Nephron progenitor cell (in vitro differentiated cells): ENCODE measurements at regions not wholly inside any gene's neighbourhood (a gene's known extent, or its start where the extent isn't known, plus 50 kb on each side); places are given as distances from the start of the nearest gene placed in this dataset.

Source experiments
- DNase-seq: peaks from one replicate; pipeline ENCODE4 v3.0.0; 2021
- H3K27ac Mint-ChIP-seq: 2 replicates; pipeline ENCODE4 v1.8.0; 2021; ENCODE audit warnings: mild to moderate bottlenecking, moderate library complexity, mixed read lengths
- H3K27me3 Mint-ChIP-seq: 2 replicates; pipeline ENCODE4 v1.8.0; 2021; ENCODE audit warnings: mild to moderate bottlenecking, low read depth, mixed read lengths; ENCODE audit not compliant: poor library complexity
- H3K36me3 Mint-ChIP-seq: 2 replicates; pipeline ENCODE4 v1.8.0; 2021; ENCODE audit warnings: low read depth, mixed read lengths
- H3K4me1 Mint-ChIP-seq: 2 replicates; pipeline ENCODE4 v1.8.0; 2021; ENCODE audit warnings: mixed read lengths
- H3K4me3 Mint-ChIP-seq: 2 replicates; pipeline ENCODE4 v1.8.0; 2021; ENCODE audit warnings: mild to moderate bottlenecking, moderate library complexity, mixed read lengths
- H3K9me3 Mint-ChIP-seq: 2 replicates; pipeline ENCODE4 v1.8.0; 2021; ENCODE audit warnings: mild to moderate bottlenecking, moderate library complexity, mixed read lengths
- TF ChIP-seq, protein P1 (sequence below): fragments of 200-600 bp; sonication (generic); IDR thresholded peaks from 2 replicates; pipeline ENCODE4 v1.5.0; 2021; ENCODE audit warnings: antibody characterized with exemption

DNA sequence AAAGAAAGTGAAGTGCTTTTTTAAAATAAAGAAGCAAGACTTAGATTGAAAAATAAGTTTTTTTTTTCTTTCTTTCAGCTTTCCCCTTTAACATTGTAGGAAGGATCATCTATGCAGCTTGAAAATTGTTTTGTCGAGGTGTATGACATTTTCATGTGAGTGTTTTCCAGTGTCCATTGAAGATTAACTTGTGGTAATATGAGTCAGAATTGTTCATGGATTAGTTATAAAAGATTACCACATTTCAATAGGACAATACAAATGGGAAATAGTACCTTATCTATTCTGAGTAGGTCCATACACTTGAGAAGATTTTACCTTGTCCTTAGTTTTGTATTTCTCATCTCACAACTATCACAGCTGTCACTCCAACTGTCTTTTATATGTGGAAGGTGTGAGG is 1234.7 kb downstream of the NSUN3 start:
- no peak for DNase-seq
- H3K4me3 Mint-ChIP-seq: no peak overlapping the region
- TF ChIP-seq, protein P1, sequence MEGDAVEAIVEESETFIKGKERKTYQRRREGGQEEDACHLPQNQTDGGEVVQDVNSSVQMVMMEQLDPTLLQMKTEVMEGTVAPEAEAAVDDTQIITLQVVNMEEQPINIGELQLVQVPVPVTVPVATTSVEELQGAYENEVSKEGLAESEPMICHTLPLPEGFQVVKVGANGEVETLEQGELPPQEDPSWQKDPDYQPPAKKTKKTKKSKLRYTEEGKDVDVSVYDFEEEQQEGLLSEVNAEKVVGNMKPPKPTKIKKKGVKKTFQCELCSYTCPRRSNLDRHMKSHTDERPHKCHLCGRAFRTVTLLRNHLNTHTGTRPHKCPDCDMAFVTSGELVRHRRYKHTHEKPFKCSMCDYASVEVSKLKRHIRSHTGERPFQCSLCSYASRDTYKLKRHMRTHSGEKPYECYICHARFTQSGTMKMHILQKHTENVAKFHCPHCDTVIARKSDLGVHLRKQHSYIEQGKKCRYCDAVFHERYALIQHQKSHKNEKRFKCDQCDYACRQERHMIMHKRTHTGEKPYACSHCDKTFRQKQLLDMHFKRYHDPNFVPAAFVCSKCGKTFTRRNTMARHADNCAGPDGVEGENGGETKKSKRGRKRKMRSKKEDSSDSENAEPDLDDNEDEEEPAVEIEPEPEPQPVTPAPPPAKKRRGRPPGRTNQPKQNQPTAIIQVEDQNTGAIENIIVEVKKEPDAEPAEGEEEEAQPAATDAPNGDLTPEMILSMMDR: no peak
- no peaks in the 10 kb centered on the region for H3K27me3 Mint-ChIP-seq
- H3K9me3 Mint-ChIP-seq: no peaks in the 10 kb centered on the region
- H3K4me1 Mint-ChIP-seq: no peaks in the 10 kb centered on the region
- H3K36me3 Mint-ChIP-seq: no peaks in the 10 kb centered on the region
- no peak overlapping the region for H3K27ac Mint-ChIP-seq

DNA sequence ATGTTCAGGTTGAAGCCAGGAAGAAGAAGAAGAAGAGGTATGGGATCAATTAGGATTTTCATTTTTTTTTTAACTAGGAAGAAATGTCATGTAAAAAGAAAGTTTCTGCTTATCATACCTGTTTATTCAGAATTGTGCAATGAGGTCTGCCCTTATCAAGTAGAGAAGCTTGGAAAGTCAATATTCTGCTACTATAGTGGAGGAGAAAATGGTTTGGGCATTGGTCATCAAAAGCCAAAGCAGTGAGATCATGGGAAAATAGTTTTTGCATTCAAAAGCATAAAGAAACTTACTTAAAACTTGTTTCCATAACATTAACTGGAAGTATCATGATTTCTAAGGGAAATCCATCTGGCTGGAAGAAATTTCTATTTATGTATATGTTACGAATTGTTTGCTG is 1239.2 kb downstream of the NSUN3 start:
- TF ChIP-seq, protein P1: no peak
- no peak for DNase-seq
- Mint-ChIP-seq H3K27me3 (no peaks in the 10 kb centered on the region), H3K4me1 (no peaks in the 10 kb centered on the region), H3K36me3 (no peaks in the 10 kb centered on the region), H3K27ac (no peak overlapping the region), H3K9me3 (no peaks in the 10 kb centered on the region), H3K4me3 (no peak overlapping the region)

DNA sequence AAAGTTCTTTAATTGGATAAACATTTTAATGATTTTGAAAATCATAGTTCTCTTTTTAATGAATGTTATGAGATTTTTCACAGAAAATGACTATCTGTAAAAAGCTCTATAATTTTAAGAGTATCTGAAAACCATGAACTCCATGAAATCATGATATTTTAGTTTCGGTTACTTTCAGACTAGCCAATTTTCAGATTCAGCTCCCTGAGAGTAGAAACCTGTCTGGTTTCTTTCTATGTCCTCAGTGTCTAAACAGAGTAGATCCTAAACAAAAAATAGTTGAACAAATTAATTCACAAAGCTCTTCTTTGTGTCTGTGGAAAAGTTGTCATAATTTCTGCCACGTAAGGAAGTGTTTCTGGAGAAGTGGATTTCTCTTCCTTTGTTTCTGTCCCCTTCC is 1247.7 kb downstream of the NSUN3 start:
- DNase-seq: no peak
- H3K27me3 Mint-ChIP-seq: no peaks in the 10 kb centered on the region
- H3K9me3 Mint-ChIP-seq: peaks cover 6% of the 10 kb centered on the region
- H3K4me3 Mint-ChIP-seq: no peak overlapping the region
- H3K36me3 Mint-ChIP-seq: no peaks in the 10 kb centered on the region
- TF ChIP-seq, protein P1: no peak
- no peak overlapping the region for H3K27ac Mint-ChIP-seq
- no peaks in the 10 kb centered on the region for H3K4me1 Mint-ChIP-seq

DNA sequence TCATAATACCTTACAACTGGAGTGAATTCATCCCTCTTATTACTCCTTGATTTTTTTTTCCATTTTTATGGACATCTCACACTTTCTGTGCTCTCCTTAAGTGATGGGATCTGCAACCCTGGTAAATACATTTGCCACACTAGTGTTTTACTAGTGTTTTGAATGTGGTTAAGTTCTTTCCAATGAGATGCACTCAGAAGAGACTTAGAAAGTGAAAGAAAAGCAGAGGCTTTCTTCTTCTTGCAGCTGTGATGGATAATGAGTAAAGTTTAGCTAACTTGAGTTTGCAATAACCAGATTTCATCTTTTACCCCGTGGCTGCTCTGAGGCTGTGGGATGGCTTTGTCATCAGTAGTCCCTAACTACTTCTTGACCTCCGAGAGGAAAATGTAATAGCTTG is 1248.4 kb downstream of the NSUN3 start:
- no peaks in the 10 kb centered on the region for H3K4me1 Mint-ChIP-seq
- H3K4me3 Mint-ChIP-seq: no peak overlapping the region

DNA sequence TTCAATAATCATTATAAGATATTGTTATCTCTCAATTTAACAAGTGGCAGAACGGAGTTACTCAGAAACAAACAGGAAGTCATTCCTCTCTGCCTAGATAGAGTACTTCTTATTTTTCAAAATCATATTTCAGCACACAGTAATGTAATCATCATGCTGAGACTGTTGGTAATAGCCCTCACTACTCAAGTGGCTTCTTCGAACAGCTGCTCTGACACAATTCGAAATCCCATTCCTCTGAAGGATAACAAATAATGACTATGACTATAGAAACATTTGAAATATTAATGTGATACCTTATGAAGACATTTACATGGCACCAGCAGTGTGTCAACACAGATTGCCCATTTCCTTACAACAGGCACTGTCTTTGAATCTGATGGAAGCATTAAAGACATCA is 1249.8 kb downstream of the NSUN3 start:
- no peak overlapping the region for H3K4me3 Mint-ChIP-seq
- no peak overlapping the region for H3K27ac Mint-ChIP-seq
- DNase-seq: no peak
- no peaks in the 10 kb centered on the region for H3K4me1 Mint-ChIP-seq
- TF ChIP-seq, protein P1: no peak
- H3K27me3 Mint-ChIP-seq: no peaks in the 10 kb centered on the region
- peaks cover 18% of the 10 kb centered on the region for H3K9me3 Mint-ChIP-seq
- H3K36me3 Mint-ChIP-seq: no peaks in the 10 kb centered on the region

More for the DNA sequence above, 1248.4 kb downstream of the NSUN3 start:
- TF ChIP-seq, protein P1: no peak
- Mint-ChIP-seq H3K36me3 (no peaks in the 10 kb centered on the region), H3K27me3 (no peaks in the 10 kb centered on the region), H3K27ac (no peak overlapping the region), H3K9me3 (peaks cover 11% of the 10 kb centered on the region)
- DNase-seq: no peak

DNA sequence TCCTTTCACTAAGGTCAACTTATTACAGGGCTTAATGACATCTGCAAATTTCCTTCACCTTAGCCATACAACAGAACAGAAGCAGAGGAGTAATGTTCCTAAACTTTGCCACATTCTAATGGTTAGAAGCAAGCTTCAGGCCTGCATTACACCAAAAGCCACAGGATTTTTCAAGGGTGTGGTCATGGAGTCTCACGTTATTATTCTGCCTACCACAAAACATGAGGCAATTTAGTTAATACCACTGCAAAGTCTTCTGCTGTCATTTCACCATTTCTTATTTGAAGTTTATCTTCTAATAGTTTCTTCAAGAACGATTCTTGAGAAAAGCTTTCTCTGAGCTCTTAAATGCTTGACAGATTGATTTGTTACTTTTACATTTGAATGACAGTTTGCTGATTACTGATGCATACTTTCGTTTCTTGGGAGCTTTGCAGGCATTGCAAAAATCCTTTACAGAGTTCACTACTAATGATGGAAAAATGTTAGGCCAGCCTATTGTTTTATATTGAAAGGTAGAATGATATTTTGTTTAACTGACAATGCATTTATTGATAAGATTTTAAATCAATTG is 1257.1 kb downstream of the NSUN3 start:
- DNase-seq: no peak
- H3K27ac Mint-ChIP-seq: no peak overlapping the region
- H3K36me3 Mint-ChIP-seq: no peaks in the 10 kb centered on the region
- H3K27me3 Mint-ChIP-seq: no peaks in the 10 kb centered on the region
- H3K4me1 Mint-ChIP-seq: no peaks in the 10 kb centered on the region
- TF ChIP-seq, protein P1: no peak
- no peak overlapping the region for H3K4me3 Mint-ChIP-seq
- H3K9me3 Mint-ChIP-seq: peaks cover 17% of the 10 kb centered on the region
